ENCODE measurements at regions not wholly inside any gene's neighbourhood (a gene's known extent, or its start where the extent isn't known, plus 50 kb on each side); places are given as distances from the start of the nearest gene placed in this dataset.

DNA sequence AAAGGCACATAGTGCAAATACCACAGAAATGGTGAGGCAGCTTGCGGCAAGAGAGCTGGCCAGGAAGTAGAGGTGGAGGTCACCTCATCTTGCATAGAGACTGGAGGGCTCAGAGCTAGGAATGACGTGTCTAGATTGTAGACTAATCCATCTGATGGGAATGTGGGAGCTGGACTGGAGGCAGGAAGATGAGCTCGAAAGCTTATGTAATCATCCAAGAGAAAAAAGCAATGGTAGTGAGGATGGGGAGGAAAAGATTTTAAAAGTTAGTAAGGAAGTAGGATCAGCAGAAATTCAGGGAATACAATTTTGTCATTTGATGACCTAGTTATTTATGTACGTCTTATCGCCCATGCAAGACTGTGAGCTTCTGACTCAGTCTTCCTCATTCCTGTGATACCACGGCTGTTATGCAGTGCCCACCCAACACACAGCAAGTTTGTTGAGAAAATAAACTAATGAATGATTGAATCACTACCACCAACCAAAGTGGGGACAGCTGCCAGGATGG is 123.9 kb downstream of the RRAGC start:
- peaks cover 34% of the 10 kb centered on the region for H3K4me1 Mint-ChIP-seq (ENCODE audit: unreplicated experiment)
- DNase-seq (ENCODE audit: extremely low spot score, unreplicated experiment): no peak
- TF ChIP-seq, protein P1, sequence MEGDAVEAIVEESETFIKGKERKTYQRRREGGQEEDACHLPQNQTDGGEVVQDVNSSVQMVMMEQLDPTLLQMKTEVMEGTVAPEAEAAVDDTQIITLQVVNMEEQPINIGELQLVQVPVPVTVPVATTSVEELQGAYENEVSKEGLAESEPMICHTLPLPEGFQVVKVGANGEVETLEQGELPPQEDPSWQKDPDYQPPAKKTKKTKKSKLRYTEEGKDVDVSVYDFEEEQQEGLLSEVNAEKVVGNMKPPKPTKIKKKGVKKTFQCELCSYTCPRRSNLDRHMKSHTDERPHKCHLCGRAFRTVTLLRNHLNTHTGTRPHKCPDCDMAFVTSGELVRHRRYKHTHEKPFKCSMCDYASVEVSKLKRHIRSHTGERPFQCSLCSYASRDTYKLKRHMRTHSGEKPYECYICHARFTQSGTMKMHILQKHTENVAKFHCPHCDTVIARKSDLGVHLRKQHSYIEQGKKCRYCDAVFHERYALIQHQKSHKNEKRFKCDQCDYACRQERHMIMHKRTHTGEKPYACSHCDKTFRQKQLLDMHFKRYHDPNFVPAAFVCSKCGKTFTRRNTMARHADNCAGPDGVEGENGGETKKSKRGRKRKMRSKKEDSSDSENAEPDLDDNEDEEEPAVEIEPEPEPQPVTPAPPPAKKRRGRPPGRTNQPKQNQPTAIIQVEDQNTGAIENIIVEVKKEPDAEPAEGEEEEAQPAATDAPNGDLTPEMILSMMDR (IDR thresholded peaks at IDR 0.05): no peak
- H3K36me3 Mint-ChIP-seq (ENCODE audit: unreplicated experiment): no peaks in the 10 kb centered on the region
- H3K4me3 Mint-ChIP-seq (ENCODE audit: unreplicated experiment): no peak overlapping the region
- no peaks in the 10 kb centered on the region for H3K27me3 Mint-ChIP-seq (ENCODE audit: unreplicated experiment)
- H3K27ac Mint-ChIP-seq (ENCODE audit: unreplicated experiment): peak overlapping the region; percentile 59
- H3K9me3 Mint-ChIP-seq (ENCODE audit: unreplicated experiment): no peaks in the 10 kb centered on the region

DNA sequence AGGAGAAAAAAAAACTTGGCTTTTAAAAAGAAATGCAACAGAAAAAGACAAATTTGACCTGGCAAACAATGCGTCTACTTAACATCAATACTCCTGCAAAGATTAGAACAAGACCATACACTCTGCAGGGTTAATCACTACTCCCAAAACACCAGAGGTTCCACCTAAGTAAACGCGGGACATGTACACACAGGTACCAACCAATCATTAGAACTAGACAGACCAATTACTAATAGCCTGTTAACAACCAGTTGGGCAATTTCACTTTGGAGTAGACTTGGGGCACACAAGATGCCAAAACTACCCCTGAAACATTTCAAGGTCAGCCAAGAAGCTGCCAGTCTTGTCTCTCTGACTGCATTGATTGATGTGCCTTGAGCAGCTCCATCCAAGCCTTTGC is 125.8 kb downstream of the RRAGC start:
- Mint-ChIP-seq H3K9me3 (ENCODE audit: unreplicated experiment) (no peaks in the 10 kb centered on the region), H3K4me1 (ENCODE audit: unreplicated experiment) (peaks cover 36% of the 10 kb centered on the region), H3K27me3 (ENCODE audit: unreplicated experiment) (no peaks in the 10 kb centered on the region), H3K4me3 (ENCODE audit: unreplicated experiment) (no peak overlapping the region), H3K36me3 (ENCODE audit: unreplicated experiment) (no peaks in the 10 kb centered on the region), H3K27ac (ENCODE audit: unreplicated experiment) (no peak overlapping the region)
- DNase-seq (ENCODE audit: extremely low spot score, unreplicated experiment): no peak
- TF ChIP-seq, protein P1 (IDR thresholded peaks at IDR 0.05): no peak

- no peaks in the 10 kb centered on the region for H3K9me3 Mint-ChIP-seq (ENCODE audit: unreplicated experiment)
- TF ChIP-seq, protein P1 (IDR thresholded peaks at IDR 0.05): no peak
- H3K27me3 Mint-ChIP-seq (ENCODE audit: unreplicated experiment): no peaks in the 10 kb centered on the region
- H3K4me3 Mint-ChIP-seq (ENCODE audit: unreplicated experiment): no peak overlapping the region
- H3K36me3 Mint-ChIP-seq (ENCODE audit: unreplicated experiment): no peaks in the 10 kb centered on the region
- DNase-seq (ENCODE audit: extremely low spot score, unreplicated experiment): no peak
- H3K4me1 Mint-ChIP-seq (ENCODE audit: unreplicated experiment): peaks cover 46% of the 10 kb centered on the region
- H3K27ac Mint-ChIP-seq (ENCODE audit: unreplicated experiment): no peak overlapping the region
Observed at GRCh38 chr1:38730511-38731397, 128.8 kb downstream of the RRAGC start.

- Mint-ChIP-seq H3K27ac (ENCODE audit: unreplicated experiment) (peak overlapping the region; percentile 92), H3K9me3 (ENCODE audit: unreplicated experiment) (no peaks in the 10 kb centered on the region), H3K27me3 (ENCODE audit: unreplicated experiment) (no peaks in the 10 kb centered on the region), H3K4me1 (ENCODE audit: unreplicated experiment) (peaks cover 40% of the 10 kb centered on the region), H3K36me3 (ENCODE audit: unreplicated experiment) (no peaks in the 10 kb centered on the region), H3K4me3 (ENCODE audit: unreplicated experiment) (no peak overlapping the region)
- TF ChIP-seq, protein P1 (IDR thresholded peaks at IDR 0.05): no peak
- DNase-seq (ENCODE audit: extremely low spot score, unreplicated experiment): no peak
Observed at GRCh38 chr1:38728585-38728908, 131.0 kb downstream of the RRAGC start.

Data from osteocyte (in vitro differentiated cells).